OCI-LY7 (cell line): ENCODE measurements at regions not wholly inside any gene's neighbourhood (a gene's known extent, or its start where the extent isn't known, plus 50 kb on each side); places are given as distances from the start of the nearest gene placed in this dataset.

Source experiments
- BruUV-seq: library from RNA; stranded (reverse); fragments of 400-500 nt; replicated peaks from 2 replicates; lab custom pipeline; 2021; lab: Mats Ljungman, UMichigan
- CTCF ChIA-PET: fragments of 300-600 bp; sonication (Branson Sonifier 250); formaldehyde crosslinking; loops from one replicate; lab custom pipeline; 2022; ENCODE audit warnings: antibody characterized with exemption; ENCODE audit not compliant: unreplicated experiment; lab: Charles Lee
- POLR2A ChIA-PET: fragments of 300-600 bp; sonication (Branson Sonifier 250); formaldehyde crosslinking; loops from one replicate; lab custom pipeline; 2022; ENCODE audit warnings: antibody characterized with exemption; lab: Charles Lee
- DNase-seq: peaks from one replicate; pipeline ENCODE4 v3.0.0-alpha.2; 2015; ENCODE audit warnings: low spot score
- H2AFZ ChIP-seq: fragments of 200-600 bp; sonication (generic), shearing (Covaris generic); 2 replicates; pipeline ENCODE4 v1.6.1; 2014; ENCODE audit warnings: mild to moderate bottlenecking, antibody characterized with exemption, low read length, moderate library complexity
- H3K27ac ChIP-seq: fragments of 200-600 bp; sonication (generic); 2 replicates; pipeline ENCODE4 v1.5.1; 2014; ENCODE audit warnings: mixed run types, low read depth, mild to moderate bottlenecking, moderate library complexity, low read length, inconsistent platforms; ENCODE audit not compliant: poor library complexity, severe bottlenecking
- H3K36me3 ChIP-seq: fragments of 200-600 bp; sonication (generic); 2 replicates; pipeline ENCODE4 v1.6.1; 2014; ENCODE audit warnings: mild to moderate bottlenecking, antibody characterized with exemption, low read length, moderate library complexity, mixed read lengths; ENCODE audit not compliant: insufficient read depth
- H3K4me1 ChIP-seq: fragments of 200-600 bp; sonication (generic); 2 replicates; pipeline ENCODE4 v1.5.1; 2014; ENCODE audit warnings: mild to moderate bottlenecking, low read length; ENCODE audit not compliant: insufficient read depth, poor library complexity, severe bottlenecking
- H3K4me2 ChIP-seq: fragments of 200-600 bp; sonication (generic); 2 replicates; pipeline ENCODE4 v1.6.1; 2014; ENCODE audit warnings: mild to moderate bottlenecking, low read length
- H3K4me3 ChIP-seq: fragments of 200-600 bp; sonication (generic); 2 replicates; pipeline ENCODE4 v1.5.1; 2014; ENCODE audit warnings: mild to moderate bottlenecking, low read depth, low read length; ENCODE audit not compliant: poor library complexity, severe bottlenecking
- H3K79me2 ChIP-seq: fragments of 200-600 bp; sonication (generic); 2 replicates; pipeline ENCODE4 v1.6.1; 2016; ENCODE audit warnings: low read depth, mild to moderate bottlenecking, low read length, moderate library complexity, mixed read lengths; ENCODE audit not compliant: insufficient read depth
- H3K9me2 ChIP-seq: fragments of 200-600 bp; sonication (generic); 2 replicates; pipeline ENCODE4 v1.6.1; 2016; ENCODE audit warnings: mild to moderate bottlenecking, low read length, mixed read lengths; ENCODE audit not compliant: insufficient read depth
- H3K9me3 ChIP-seq: fragments of 200-600 bp; sonication (generic); 2 replicates; pipeline ENCODE4 v1.6.1; 2014; ENCODE audit warnings: mild to moderate bottlenecking, mixed run types, low read length, mixed read lengths
- H4K20me1 ChIP-seq: fragments of 200-600 bp; sonication (generic); 2 replicates; pipeline ENCODE4 v1.6.1; 2014; ENCODE audit warnings: mild to moderate bottlenecking, antibody characterized with exemption, low read length, moderate library complexity, mixed read lengths; ENCODE audit not compliant: insufficient read depth
- EZH2phosphoT487 ChIP-seq: fragments of 200-600 bp; sonication (generic); IDR thresholded peaks from 2 replicates; pipeline ENCODE4 v1.6.1; 2018; ENCODE audit warnings: low read depth, borderline replicate concordance, mild to moderate bottlenecking, mixed run types, antibody characterized with exemption, low read length, moderate library complexity, mixed read lengths
- intact Hi-C: fragments of 100-400 bp; cut with micrococcal nuclease; formaldehyde crosslinking; loops from one replicate; pipeline ENCODE4 v1.10.0; 2022; ENCODE audit not compliant: unreplicated experiment
- TF ChIP-seq, protein P1 (sequence below): fragments of 200-600 bp; sonication (generic); conservative IDR thresholded peaks from 2 replicates; pipeline ENCODE4 v1.5.1; 2014; ENCODE audit warnings: mild to moderate bottlenecking, antibody characterized with exemption, low read length, moderate library complexity, mixed read lengths

DNA sequence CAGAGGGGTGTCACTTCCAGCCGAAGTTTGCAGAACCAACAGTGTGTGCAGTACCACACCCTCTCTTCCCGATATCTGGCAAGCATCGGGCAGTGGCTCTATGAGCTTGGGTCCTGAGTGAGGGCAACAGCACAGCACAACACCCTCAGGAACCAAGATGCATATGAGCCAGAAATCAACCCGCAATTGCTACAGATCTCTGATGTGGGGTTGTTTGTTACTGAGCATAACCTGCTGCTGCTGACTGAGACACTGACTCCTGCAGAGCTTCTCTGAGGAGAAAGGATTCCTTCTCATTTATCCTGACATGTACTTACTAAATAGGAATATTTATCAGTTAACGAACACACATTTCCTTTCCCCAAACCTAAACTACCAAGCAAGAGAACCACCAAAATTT lies 218.3 kb downstream of the RBFOX3 start:
- ChIA-PET POLR2A (no interaction called here), CTCF (interaction anchor here (0.7 to 1.1 kb wide), 3 partner anchors 185 to 303 kb away, joined by 3 to 4 read pairs (median 3); no protein-coding TSS in a partner anchor)

DNA sequence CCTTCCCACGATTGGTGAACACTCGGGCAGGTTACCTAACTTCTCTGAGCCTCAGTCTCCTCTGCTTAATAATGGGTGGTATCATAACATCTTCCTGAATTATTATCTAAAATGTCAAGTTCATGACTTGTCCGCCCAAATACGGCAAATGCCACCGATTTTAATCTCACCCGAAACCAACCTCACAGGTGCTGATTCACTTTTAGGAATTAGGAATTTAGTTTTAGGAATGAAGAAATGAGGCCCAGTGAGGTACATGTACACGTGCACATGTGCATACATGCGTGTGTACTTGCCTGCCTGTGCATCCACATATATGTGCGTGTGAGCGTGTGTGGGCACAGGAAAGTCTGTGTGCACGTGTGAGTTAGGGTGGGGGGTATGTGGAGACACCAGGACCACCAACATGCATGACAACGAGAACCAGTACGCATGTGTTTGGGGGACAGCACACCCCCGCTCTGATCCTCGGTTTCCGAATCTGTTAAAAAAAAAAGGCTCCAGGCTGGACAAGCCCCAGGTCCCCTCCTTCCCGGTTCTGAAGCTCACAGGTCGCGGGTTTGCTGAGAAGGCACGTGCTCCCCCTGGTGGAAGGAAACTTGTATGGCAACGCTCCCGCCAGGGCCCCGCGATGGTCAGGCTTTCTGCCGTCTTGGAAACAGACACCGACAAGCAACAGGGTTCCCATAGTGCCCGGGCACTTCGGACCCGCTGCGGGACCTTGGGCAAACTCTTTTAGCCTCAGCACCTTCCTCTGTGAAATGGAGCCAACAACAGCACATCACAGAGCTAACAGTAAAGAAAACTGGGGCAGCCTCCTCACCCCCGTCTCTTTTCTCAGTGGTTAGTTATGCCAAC lies 219.2 kb downstream of the RBFOX3 start:
- peak; percentile 83 for DNase-seq
- no peaks in the 10 kb centered on the region for H3K9me3 ChIP-seq
- ChIA-PET CTCF (interaction anchor here (1.0 kb wide), 1 partner anchor 201 kb away, joined by 6 read pairs; no protein-coding TSS in a partner anchor), POLR2A (no interaction called here)
- TF ChIP-seq, protein P1, sequence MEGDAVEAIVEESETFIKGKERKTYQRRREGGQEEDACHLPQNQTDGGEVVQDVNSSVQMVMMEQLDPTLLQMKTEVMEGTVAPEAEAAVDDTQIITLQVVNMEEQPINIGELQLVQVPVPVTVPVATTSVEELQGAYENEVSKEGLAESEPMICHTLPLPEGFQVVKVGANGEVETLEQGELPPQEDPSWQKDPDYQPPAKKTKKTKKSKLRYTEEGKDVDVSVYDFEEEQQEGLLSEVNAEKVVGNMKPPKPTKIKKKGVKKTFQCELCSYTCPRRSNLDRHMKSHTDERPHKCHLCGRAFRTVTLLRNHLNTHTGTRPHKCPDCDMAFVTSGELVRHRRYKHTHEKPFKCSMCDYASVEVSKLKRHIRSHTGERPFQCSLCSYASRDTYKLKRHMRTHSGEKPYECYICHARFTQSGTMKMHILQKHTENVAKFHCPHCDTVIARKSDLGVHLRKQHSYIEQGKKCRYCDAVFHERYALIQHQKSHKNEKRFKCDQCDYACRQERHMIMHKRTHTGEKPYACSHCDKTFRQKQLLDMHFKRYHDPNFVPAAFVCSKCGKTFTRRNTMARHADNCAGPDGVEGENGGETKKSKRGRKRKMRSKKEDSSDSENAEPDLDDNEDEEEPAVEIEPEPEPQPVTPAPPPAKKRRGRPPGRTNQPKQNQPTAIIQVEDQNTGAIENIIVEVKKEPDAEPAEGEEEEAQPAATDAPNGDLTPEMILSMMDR: peak; percentile 96
- no peak for TF ChIP-seq EZH2phosphoT487
- no peaks in the 10 kb centered on the region for H3K4me1 ChIP-seq
- no peak overlapping the region for H3K4me3 ChIP-seq
- H2AFZ ChIP-seq: no peak overlapping the region
- no peaks in the 10 kb centered on the region for H3K36me3 ChIP-seq
- H3K27ac ChIP-seq: no peak overlapping the region
- H4K20me1 ChIP-seq: no peaks in the 10 kb centered on the region
- BruUV-seq: no TSS peak
- intact Hi-C loops: loop anchor here (1.0 kb wide), 1 partner anchor 203 kb away; no protein-coding TSS in a partner anchor
- H3K79me2 ChIP-seq: no peaks in the 10 kb centered on the region
- H3K4me2 ChIP-seq: no peak overlapping the region
- no peaks in the 10 kb centered on the region for H3K9me2 ChIP-seq

More for the DNA sequence above, 218.3 kb downstream of the RBFOX3 start:
- Histone ChIP-seq H3K27ac (no peak overlapping the region), H3K9me2 (no peaks in the 10 kb centered on the region), H3K4me3 (no peak overlapping the region), H3K36me3 (no peaks in the 10 kb centered on the region), H3K4me1 (no peaks in the 10 kb centered on the region), H3K79me2 (no peaks in the 10 kb centered on the region), H3K9me3 (no peaks in the 10 kb centered on the region), H4K20me1 (no peaks in the 10 kb centered on the region), H2AFZ (no peak overlapping the region), H3K4me2 (no peak overlapping the region)
- no peak for DNase-seq
- no peak for TF ChIP-seq EZH2phosphoT487
- intact Hi-C loops: no loop called here
- no TSS peak for BruUV-seq

DNA sequence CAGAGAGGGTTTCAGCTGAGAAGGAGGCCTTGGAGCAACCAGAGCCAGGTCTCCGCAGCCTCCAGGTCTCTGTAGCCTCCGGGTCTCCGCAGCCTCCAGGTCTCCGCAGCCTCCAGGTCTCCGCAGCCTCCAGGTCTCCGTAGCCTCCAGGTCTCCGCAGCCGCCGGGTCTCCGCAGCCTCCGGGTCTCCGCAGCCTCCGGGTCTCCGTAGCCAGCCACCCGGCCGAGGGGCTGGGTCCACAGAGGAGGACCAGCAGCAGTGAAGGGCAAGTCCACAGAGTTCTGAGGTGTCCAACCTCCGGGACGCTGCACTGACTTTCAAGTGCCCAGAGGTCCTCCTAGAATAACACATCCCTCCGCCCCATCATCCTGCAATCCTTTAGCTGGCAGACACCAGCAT lies 221.0 kb downstream of the RBFOX3 start:
- intact Hi-C loops: loop anchor here (2.0 kb wide), 1 partner anchor 49 kb away; no protein-coding TSS in a partner anchor
- DNase-seq: no peak
- Histone ChIP-seq H2AFZ (no peak overlapping the region), H3K27ac (no peak overlapping the region), H3K4me3 (no peak overlapping the region), H4K20me1 (no peaks in the 10 kb centered on the region), H3K79me2 (no peaks in the 10 kb centered on the region), H3K4me1 (no peaks in the 10 kb centered on the region), H3K9me2 (no peaks in the 10 kb centered on the region), H3K4me2 (no peak overlapping the region), H3K36me3 (no peaks in the 10 kb centered on the region), H3K9me3 (no peaks in the 10 kb centered on the region)
- ChIA-PET CTCF (no interaction called here), POLR2A (interaction anchor here (0.6 kb wide), 1 partner anchor 8 kb away, joined by 3 read pairs; no protein-coding TSS in a partner anchor)
- no TSS peak for BruUV-seq
- no peak for TF ChIP-seq EZH2phosphoT487
- TF ChIP-seq, protein P1: no peak
